GM18519 (cell line): ENCODE measurements at regions not wholly inside any gene's neighbourhood (a gene's known extent, or its start where the extent isn't known, plus 50 kb on each side); places are given as distances from the start of the nearest gene placed in this dataset.
"Not testable (repeated sequence)": the region's sequence is repeated elsewhere in the genome, so short reads cannot be mapped to it uniquely, and the experiment has no call there.

Experiments
- ATAC-seq: cut with Tn5 transposase; IDR thresholded peaks from one replicate; pipeline ENCODE4 v1.9.1; 2021; ENCODE audit warnings: mild to moderate bottlenecking, moderate library complexity; ENCODE audit not compliant: unreplicated experiment, low FRiP score

GRCh38 chr2:215635071-215635787 is 199.4 kb upstream of the FN1 start:
- ATAC-seq, result no peak

- no peak for ATAC-seq
Observed at GRCh38 chr2:215633360-215633759, 197.5 kb upstream of the FN1 start.

- ATAC-seq, result no peak
Observed at GRCh38 chr2:215631696-215632095, 195.8 kb upstream of the FN1 start.

- not testable (repeated sequence) for ATAC-seq
Observed at GRCh38 chr2:215630796-215631195, 194.9 kb upstream of the FN1 start.

GRCh38 chr2:215627771-215628170 is 191.9 kb upstream of the FN1 start:
- ATAC-seq, result no peak

- no peak for ATAC-seq
Observed at GRCh38 chr2:215626812-215627281, 191.0 kb upstream of the FN1 start.

- ATAC-seq, result no peak
Observed at GRCh38 chr2:215626063-215626462, 190.2 kb upstream of the FN1 start.

GRCh38 chr2:215625207-215625606 is 189.3 kb upstream of the FN1 start:
- no peak for ATAC-seq

GRCh38 chr2:215624423-215624829 is 188.6 kb upstream of the FN1 start:
- ATAC-seq, result no peak

GRCh38 chr2:215622837-215623236 is 187.0 kb upstream of the FN1 start:
- ATAC-seq, result no peak

- ATAC-seq, result no peak
Observed at GRCh38 chr2:215621381-215621780, 185.5 kb upstream of the FN1 start.

- no peak for ATAC-seq
Observed at GRCh38 chr2:215620528-215620927, 184.7 kb upstream of the FN1 start.

GRCh38 chr2:215619989-215620388 is 184.1 kb upstream of the FN1 start:
- no peak for ATAC-seq

- no peak for ATAC-seq
Observed at GRCh38 chr2:215619022-215619958, 183.4 kb upstream of the FN1 start.

- no peak for ATAC-seq
Observed at GRCh38 chr2:215618145-215618544, 182.3 kb upstream of the FN1 start.

GRCh38 chr2:215617060-215617824 is 181.4 kb upstream of the FN1 start:
- ATAC-seq, result no peak

- ATAC-seq, result no peak
Observed at GRCh38 chr2:215615803-215616174, 179.9 kb upstream of the FN1 start.

- no peak for ATAC-seq
Observed at GRCh38 chr2:215615067-215615802, 179.4 kb upstream of the FN1 start.

- ATAC-seq, result no peak
Observed at GRCh38 chr2:215614296-215614695, 178.4 kb upstream of the FN1 start.

- ATAC-seq, result no peak
Observed at GRCh38 chr2:215613888-215614287, 178.0 kb upstream of the FN1 start.
